Ascending aorta (tissue), 2 donors: ENCODE measurements at regions not wholly inside any gene's neighbourhood (a gene's known extent, or its start where the extent isn't known, plus 50 kb on each side); places are given as distances from the start of the nearest gene placed in this dataset.

ENCODE experiments used
- DNase-seq, 2 donors: peaks; one replicate each; pipeline ENCODE4 v3.0.0-alpha.2; 2019; ENCODE audit warnings: low spot score in 2 of 2
- H3K27ac ChIP-seq, 2 donors: fragments of 200-600 bp; sonication (generic); one replicate each; pipeline ENCODE4 v1.5.1; 2016 to 2017; ENCODE audit warnings: mild to moderate bottlenecking in 1 of 2
- H3K27me3 ChIP-seq: fragments of 200-600 bp; sonication (generic); one replicate; pipeline ENCODE4 v1.5.1; 2017
- H3K36me3 ChIP-seq, 2 donors: fragments of 200-600 bp; sonication (generic); one replicate each; pipeline ENCODE4 v1.5.1; 2016
- H3K4me1 ChIP-seq, 2 donors: fragments of 200-600 bp; sonication (generic); one replicate each; pipeline ENCODE4 v1.5.1; 2016 to 2017; ENCODE audit warnings: mild to moderate bottlenecking in 1 of 2
- H3K4me3 ChIP-seq, 2 donors: fragments of 200-600 bp; sonication (generic); one replicate each; pipeline ENCODE4 v1.5.1; 2016 to 2017; ENCODE audit warnings: mild to moderate bottlenecking in 1 of 2
- H3K9me3 ChIP-seq, 2 donors: fragments of 200-600 bp; sonication (generic); one replicate each; pipeline ENCODE4 v1.5.1; 2016
- intact Hi-C: fragments of 100-400 bp; cut with DNase I; formaldehyde crosslinking; loops from one replicate; pipeline ENCODE4 v1.15.1; 2023
- TF ChIP-seq, protein P1 (sequence below), 3 experiments: fragments of 200-600 bp in 2 of 3; fragments of 450-650 bp in 1 of 3; sonication (generic) in 2 of 3; IDR thresholded peaks; one replicate each; pipeline ENCODE4 v1.5.1; 2016 to 2019; ENCODE audit warnings: antibody characterized with exemption in 3 of 3, mild to moderate bottlenecking in 1 of 3, moderate library complexity in 1 of 3

DNA sequence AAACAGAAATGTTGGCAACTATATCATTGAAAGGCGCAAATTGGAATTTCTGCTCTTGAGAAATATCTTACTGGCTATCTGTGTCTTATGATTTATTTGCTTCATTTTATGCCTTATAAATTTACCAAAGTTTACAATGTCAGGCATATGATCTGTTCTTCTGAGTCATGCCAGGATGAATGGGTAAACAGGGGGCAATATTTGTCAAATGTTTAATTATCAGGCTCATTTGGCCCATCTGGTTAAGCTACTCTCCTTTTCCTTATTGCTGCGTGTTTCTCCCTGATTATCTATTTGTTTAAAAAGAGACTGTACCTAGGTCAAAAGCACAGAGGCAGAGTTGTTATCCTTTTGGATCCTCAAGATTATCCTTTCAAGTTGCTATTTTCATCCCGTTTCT is 903.8 kb upstream of the PCDH10 start:
- Histone ChIP-seq H3K36me3 (no peaks in the 10 kb centered on the region), H3K9me3 (no peaks in the 10 kb centered on the region), H3K4me1 (no peaks in the 10 kb centered on the region), H3K4me3 (no peak overlapping the region), H3K27me3 (no peaks in the 10 kb centered on the region), H3K27ac (no peak overlapping the region)
- TF ChIP-seq, protein P1, sequence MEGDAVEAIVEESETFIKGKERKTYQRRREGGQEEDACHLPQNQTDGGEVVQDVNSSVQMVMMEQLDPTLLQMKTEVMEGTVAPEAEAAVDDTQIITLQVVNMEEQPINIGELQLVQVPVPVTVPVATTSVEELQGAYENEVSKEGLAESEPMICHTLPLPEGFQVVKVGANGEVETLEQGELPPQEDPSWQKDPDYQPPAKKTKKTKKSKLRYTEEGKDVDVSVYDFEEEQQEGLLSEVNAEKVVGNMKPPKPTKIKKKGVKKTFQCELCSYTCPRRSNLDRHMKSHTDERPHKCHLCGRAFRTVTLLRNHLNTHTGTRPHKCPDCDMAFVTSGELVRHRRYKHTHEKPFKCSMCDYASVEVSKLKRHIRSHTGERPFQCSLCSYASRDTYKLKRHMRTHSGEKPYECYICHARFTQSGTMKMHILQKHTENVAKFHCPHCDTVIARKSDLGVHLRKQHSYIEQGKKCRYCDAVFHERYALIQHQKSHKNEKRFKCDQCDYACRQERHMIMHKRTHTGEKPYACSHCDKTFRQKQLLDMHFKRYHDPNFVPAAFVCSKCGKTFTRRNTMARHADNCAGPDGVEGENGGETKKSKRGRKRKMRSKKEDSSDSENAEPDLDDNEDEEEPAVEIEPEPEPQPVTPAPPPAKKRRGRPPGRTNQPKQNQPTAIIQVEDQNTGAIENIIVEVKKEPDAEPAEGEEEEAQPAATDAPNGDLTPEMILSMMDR (IDR thresholded peaks at IDR 0.05), result no peak
- no peak for DNase-seq
- intact Hi-C loops, result no loop called here

DNA sequence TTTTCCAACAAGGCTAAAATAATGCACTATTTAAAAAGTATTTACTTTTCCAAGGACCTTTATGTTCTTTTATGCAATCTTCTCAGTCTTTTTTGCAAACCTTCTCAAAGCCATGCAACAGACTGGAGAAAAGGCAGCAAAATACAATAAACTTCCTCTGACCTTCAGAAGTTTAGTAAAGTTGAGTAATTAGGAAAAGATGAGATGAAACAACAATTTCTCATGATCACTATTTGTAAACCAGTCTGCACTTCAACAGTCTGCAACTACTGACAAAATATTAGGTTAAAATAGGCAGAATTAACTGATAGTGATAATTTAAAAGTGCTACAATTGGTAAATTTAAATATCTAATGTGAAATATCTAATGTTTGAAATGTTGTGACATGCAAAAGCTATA is 884.9 kb upstream of the PCDH10 start:
- Histone ChIP-seq H3K27me3 (no peaks in the 10 kb centered on the region), H3K27ac (no peak overlapping the region), H3K4me1 (no peaks in the 10 kb centered on the region), H3K4me3 (no peak overlapping the region), H3K36me3 (no peaks in the 10 kb centered on the region), H3K9me3 (no peaks in the 10 kb centered on the region)
- TF ChIP-seq, protein P1 (IDR thresholded peaks at IDR 0.05), result no peak
- no peak for DNase-seq
- intact Hi-C loops, result no loop called here

DNA sequence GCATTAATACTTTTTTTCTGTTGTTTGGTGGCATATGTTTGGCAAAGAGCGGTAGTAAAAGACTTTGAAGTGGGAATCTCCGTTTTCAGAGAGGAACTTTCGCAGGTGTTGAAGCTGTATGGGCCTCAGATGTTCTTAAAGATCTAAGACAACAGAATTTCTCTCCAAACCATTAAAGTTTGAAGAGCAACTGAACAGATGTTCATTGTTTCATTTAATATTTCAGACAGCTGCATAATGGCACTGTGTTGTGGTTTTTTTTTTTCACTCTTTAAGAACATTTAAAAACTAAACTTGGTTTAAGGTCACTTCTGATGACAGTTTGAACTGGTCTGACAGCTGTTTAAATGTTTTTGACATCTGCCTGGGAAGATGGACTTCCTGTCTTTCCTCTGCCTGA is 882.7 kb upstream of the PCDH10 start:
- Histone ChIP-seq H3K4me3 (no peak overlapping the region), H3K9me3 (no peaks in the 10 kb centered on the region), H3K4me1 (no peaks in the 10 kb centered on the region), H3K27me3 (no peaks in the 10 kb centered on the region), H3K27ac (no peak overlapping the region), H3K36me3 (no peaks in the 10 kb centered on the region)
- TF ChIP-seq, protein P1 (IDR thresholded peaks at IDR 0.05), result no peak
- DNase-seq, result no peak
- intact Hi-C loops, result no loop called here

DNA sequence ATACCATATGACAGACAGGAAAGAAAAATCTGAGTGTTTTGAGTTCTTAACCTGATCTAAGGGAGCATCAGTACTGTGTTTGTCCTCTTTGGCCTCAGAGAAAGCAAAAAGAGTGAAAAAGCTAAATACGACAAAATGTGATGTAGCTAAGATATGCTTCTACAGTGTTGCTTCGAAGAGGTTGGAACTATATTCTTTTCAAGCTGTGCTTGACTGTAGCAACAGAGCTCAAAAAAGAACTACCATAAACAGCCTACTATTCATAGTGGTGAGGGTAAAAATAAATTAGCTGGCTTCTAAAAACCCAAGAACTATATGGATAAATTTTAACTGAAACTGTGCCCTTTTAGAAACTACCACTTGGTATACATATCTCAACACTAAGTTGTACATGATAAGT is 881.8 kb upstream of the PCDH10 start:
- no peaks in the 10 kb centered on the region for H3K27me3 ChIP-seq
- DNase-seq, result no peak
- intact Hi-C loops, result no loop called here
- TF ChIP-seq, protein P1 (IDR thresholded peaks at IDR 0.05), result no peak
- no peak overlapping the region for H3K27ac ChIP-seq
- no peaks in the 10 kb centered on the region for H3K36me3 ChIP-seq
- no peaks in the 10 kb centered on the region for H3K4me1 ChIP-seq
- no peak overlapping the region for H3K4me3 ChIP-seq
- H3K9me3 ChIP-seq, result no peaks in the 10 kb centered on the region

DNA sequence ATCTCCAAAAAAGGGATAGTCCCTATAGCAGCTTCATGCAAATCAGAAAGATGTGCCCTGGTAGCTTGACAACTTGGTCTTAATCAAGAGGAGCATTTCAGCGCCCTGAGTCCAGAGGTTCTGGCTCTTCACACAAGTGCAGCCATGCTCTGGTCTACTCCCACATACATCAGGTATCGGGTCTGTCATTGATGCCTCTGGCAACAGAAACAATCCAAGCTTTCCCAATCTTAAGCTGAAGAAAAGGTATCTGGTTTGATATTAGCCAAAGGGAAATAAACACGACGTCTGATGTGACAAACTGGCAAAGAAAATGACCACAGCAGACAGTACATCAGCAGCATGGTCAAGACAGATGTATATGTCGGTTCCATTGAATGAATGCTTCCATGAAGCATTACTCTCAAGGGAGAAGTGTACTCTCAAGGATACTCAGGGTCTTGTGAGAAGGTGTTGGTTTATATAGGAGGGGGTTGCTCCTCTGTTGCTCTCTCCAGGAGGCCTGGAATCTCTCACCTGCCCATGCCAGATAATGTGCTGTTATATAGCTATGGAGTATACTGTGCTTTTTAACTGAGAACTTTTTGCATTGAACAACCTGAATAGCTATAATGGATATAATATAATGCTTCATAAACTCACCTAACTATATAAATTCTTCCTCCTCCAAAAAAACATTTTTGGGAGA is 879.6 kb upstream of the PCDH10 start:
- Histone ChIP-seq H3K4me1 (no peaks in the 10 kb centered on the region), H3K9me3 (no peaks in the 10 kb centered on the region), H3K36me3 (no peaks in the 10 kb centered on the region), H3K27me3 (no peaks in the 10 kb centered on the region), H3K4me3 (no peak overlapping the region), H3K27ac (no peak overlapping the region)
- DNase-seq, result no peak
- TF ChIP-seq, protein P1 (IDR thresholded peaks at IDR 0.05), result no peak
- intact Hi-C loops, result no loop called here
